SK-N-SH treated with all-trans-retinoic acid at 6 μM for 48 hours (cell line): ENCODE measurements at regions not wholly inside any gene's neighbourhood (a gene's known extent, or its start where the extent isn't known, plus 50 kb on each side); places are given as distances from the start of the nearest gene placed in this dataset.

Source experiments
- ATAC-seq: fragments of 200-7000 bp; cut with Tn5 transposase; 3 replicates; pipeline ENCODE4 v1.9.1; 2020; ENCODE audit warnings: mild to moderate bottlenecking, moderate library complexity
- ARNTL ChIP-seq: fragments of 450-650 bp; formaldehyde crosslinking; IDR thresholded peaks from 2 replicates; pipeline ENCODE4 v1.5.0; 2020; ENCODE audit warnings: low read depth, mild to moderate bottlenecking, moderate library complexity, borderline replicate concordance
- BACH2 ChIP-seq: fragments of 250-450 bp; sonication (Bioruptor Pico); IDR thresholded peaks from 2 replicates; pipeline ENCODE4 v1.9.0; 2021; ENCODE audit warnings: mild to moderate bottlenecking, borderline replicate concordance
- CREB5 ChIP-seq: fragments of 250-450 bp; sonication (Bioruptor Pico); IDR thresholded peaks from 2 replicates; pipeline ENCODE4 v1.5.1; 2020; ENCODE audit warnings: low read depth, mild to moderate bottlenecking, moderate library complexity
- ESRRG ChIP-seq: fragments of 250-450 bp; sonication (Bioruptor Pico); IDR thresholded peaks from 2 replicates; pipeline ENCODE4 v1.6.1; 2021; ENCODE audit warnings: mild to moderate bottlenecking
- GLIS3 ChIP-seq: fragments of 250-450 bp; sonication (Bioruptor Pico); IDR thresholded peaks from 2 replicates; pipeline ENCODE4 v1.5.0; 2020; ENCODE audit warnings: mild to moderate bottlenecking, moderate library complexity
- ISL1 ChIP-seq: fragments of 250-450 bp; sonication (Bioruptor Pico); IDR thresholded peaks from 2 replicates; pipeline ENCODE4 v2.1.2; 2022; ENCODE audit warnings: mild to moderate bottlenecking, moderate library complexity
- OSR1 ChIP-seq: fragments of 250-450 bp; sonication (Bioruptor Pico); IDR thresholded peaks from 2 replicates; pipeline ENCODE4 v1.8.0; 2022; ENCODE audit warnings: moderate library complexity, mild to moderate bottlenecking, inconsistent platforms
- PATZ1 ChIP-seq: fragments of 250-450 bp; sonication (Bioruptor Pico); IDR thresholded peaks from 2 replicates; pipeline ENCODE4 v1.8.0; 2020; ENCODE audit warnings: mild to moderate bottlenecking, moderate library complexity, borderline replicate concordance
- POU6F1 ChIP-seq: fragments of 250-450 bp; sonication (Bioruptor Pico); IDR thresholded peaks from 2 replicates; pipeline ENCODE4 v1.8.0; 2021; ENCODE audit warnings: low read depth, mild to moderate bottlenecking, moderate library complexity, borderline replicate concordance
- PPARA ChIP-seq: fragments of 250-450 bp; sonication (Bioruptor Pico); IDR thresholded peaks from 2 replicates; pipeline ENCODE4 v1.5.0; 2020; ENCODE audit warnings: mild to moderate bottlenecking, borderline replicate concordance
- RARB ChIP-seq: fragments of 250-450 bp; sonication (Bioruptor Pico); IDR thresholded peaks from 2 replicates; pipeline ENCODE4 v1.8.0; 2021; ENCODE audit warnings: mild to moderate bottlenecking, moderate library complexity
- SNAI2 ChIP-seq: fragments of 250-450 bp; sonication (Bioruptor Pico); IDR thresholded peaks from 2 replicates; pipeline ENCODE4 v1.5.0; 2020; ENCODE audit warnings: mild to moderate bottlenecking, moderate library complexity
- TOX ChIP-seq: fragments of 250-450 bp; sonication (Bioruptor Pico); IDR thresholded peaks from 2 replicates; pipeline ENCODE4 v1.8.0; 2021; ENCODE audit warnings: mild to moderate bottlenecking, moderate library complexity, borderline replicate concordance
- ZC3H10 ChIP-seq: fragments of 250-450 bp; sonication (Bioruptor Pico); IDR thresholded peaks from 2 replicates; pipeline ENCODE4 v1.5.1; 2021; ENCODE audit warnings: mild to moderate bottlenecking, moderate library complexity
- ZFP3 ChIP-seq: fragments of 250-450 bp; sonication (Bioruptor Pico); IDR thresholded peaks from 2 replicates; pipeline ENCODE4 v1.5.0; 2020; ENCODE audit warnings: mild to moderate bottlenecking, moderate library complexity
- ZFP30 ChIP-seq: fragments of 450-650 bp; formaldehyde crosslinking; IDR thresholded peaks from 2 replicates; pipeline ENCODE4 v1.5.0; 2022; ENCODE audit warnings: mild to moderate bottlenecking, moderate library complexity
- ZNF565 ChIP-seq: fragments of 450-650 bp; formaldehyde crosslinking; conservative IDR thresholded peaks from 2 replicates; pipeline ENCODE4 v1.5.0; 2020; ENCODE audit warnings: low read depth, mild to moderate bottlenecking, moderate library complexity
- ZNF70 ChIP-seq: fragments of 450-650 bp; formaldehyde crosslinking; IDR thresholded peaks from 2 replicates; pipeline ENCODE4 v1.5.0; 2020; ENCODE audit warnings: mild to moderate bottlenecking, moderate library complexity
- ZNF8 ChIP-seq: fragments of 450-650 bp; formaldehyde crosslinking; IDR thresholded peaks from 2 replicates; pipeline ENCODE4 v1.5.0; 2020; ENCODE audit warnings: mild to moderate bottlenecking, moderate library complexity

- no peak for ATAC-seq
- TF ChIP-seq ZNF8: no peak
- TF ChIP-seq, all 23 proteins: peak for 0
These were observed 154.9 kb upstream of the MLN start for GRCh38 chr6:33958526-33959328.

GRCh38 chr6:33957892-33958525, 154.2 kb upstream of the MLN start:
- TF ChIP-seq ZC3H10 (CRISPR knock-in tag): no peak
- no peak for TF ChIP-seq ZFP3
- no peak for TF ChIP-seq RARB
- TF ChIP-seq OSR1 (CRISPR knock-in tag): no peak
- TF ChIP-seq GLIS3: no peak
- no peak for TF ChIP-seq PATZ1
- no peak for TF ChIP-seq ZFP30 (CRISPR knock-in tag)
- no peak for TF ChIP-seq SNAI2 (CRISPR knock-in tag)
- TF ChIP-seq PPARA: no peak
- TF ChIP-seq ISL1 (CRISPR knock-in tag): no peak
- no peak for TF ChIP-seq BACH2 (CRISPR knock-in tag)
- TF ChIP-seq TOX: no peak
- no peak for TF ChIP-seq ZNF565 (CRISPR knock-in tag)
- no peak for TF ChIP-seq ZNF8
- TF ChIP-seq POU6F1 (CRISPR knock-in tag): no peak
- no peak for ATAC-seq

- ATAC-seq: no peak
- TF ChIP-seq TOX (no peak), SNAI2 (CRISPR knock-in tag) (no peak), ZNF8 (no peak), PATZ1 (no peak), ARNTL (CRISPR knock-in tag) (no peak), ESRRG (CRISPR knock-in tag) (no peak), OSR1 (CRISPR knock-in tag) (no peak), POU6F1 (CRISPR knock-in tag) (no peak), ZFP30 (CRISPR knock-in tag) (no peak), RARB (no peak), ZNF565 (CRISPR knock-in tag) (no peak), ISL1 (CRISPR knock-in tag) (no peak), CREB5 (no peak), GLIS3 (no peak), ZNF70 (no peak), PPARA (no peak)
These were observed 153.5 kb upstream of the MLN start for GRCh38 chr6:33957131-33957891.
